ENCODE measurements at regions not wholly inside any gene's neighbourhood (a gene's known extent, or its start where the extent isn't known, plus 50 kb on each side); places are given as distances from the start of the nearest gene placed in this dataset.

DNA sequence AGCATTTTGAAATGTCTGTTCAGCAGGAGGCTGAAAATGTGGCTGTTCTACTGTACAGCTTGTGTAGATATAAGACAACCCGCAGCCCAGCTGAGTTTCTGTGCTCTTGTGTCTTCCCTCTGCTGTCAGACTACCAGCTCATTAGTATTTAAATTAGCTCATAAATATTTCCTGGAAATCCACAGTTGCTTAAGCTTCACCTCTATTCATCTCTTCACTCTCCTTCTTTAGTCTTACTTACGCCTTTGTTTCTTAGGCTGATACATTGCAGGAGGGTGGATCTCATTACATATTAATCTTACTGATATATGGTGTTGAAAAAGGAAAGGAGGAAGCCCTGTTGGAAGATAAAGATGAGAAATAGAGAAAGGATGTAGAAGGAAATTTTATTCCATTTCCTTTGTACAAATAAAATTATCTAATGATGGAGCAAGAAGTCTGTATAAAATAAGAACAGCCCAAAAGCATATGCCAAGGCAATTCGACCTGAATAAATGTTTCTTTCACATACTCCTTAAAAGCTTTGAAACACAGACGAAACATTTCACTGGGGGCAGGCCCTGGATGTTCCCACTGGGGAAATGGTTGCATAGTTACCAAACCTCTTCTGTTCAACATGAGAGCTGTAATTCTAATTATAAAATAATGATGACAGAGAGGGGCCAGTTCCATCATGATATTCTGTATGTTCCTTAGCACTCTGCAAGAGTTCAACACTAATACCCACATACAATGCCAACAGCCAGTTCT is 111.8 kb upstream of the APC start:
- Mint-ChIP-seq H3K27me3 (peaks cover 10 to 57% (median 21%) of the 10 kb centered on the region in 5 donors), H3K9me3 (peaks cover 0 to under 1% (median 0%) of the 10 kb centered on the region in 9 donors), H3K4me3 (no peak overlapping the region), H3K27ac (no peak overlapping the region), H3K36me3 (peaks cover 0 to 3% (median 0%) of the 10 kb centered on the region in 3 donors), H3K4me1 (peaks cover 0 to 2% (median 0%) of the 10 kb centered on the region in 4 donors)
- DNase-seq (no peak), ATAC-seq (no peak)
- POLR2A ChIA-PET = no interaction called here

DNA sequence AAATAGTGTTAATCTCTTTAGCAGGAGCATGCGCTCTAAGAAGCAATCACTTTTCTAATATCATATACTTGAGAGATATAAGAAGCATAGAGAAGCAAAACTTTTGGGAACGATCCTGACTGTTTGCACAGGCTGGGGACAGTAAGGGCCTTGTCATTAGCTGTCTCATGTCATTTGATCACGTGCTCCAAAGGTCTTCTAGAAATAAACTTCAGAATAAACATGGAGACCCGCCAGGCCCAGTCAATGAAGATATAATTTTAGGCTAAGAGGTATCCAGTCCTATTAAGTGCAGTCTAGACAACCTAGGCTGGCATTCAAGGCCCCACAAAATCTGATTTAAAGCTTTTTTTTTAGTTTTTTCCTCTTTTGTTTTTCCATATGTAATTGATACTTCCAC is 111.0 kb upstream of the APC start:
- POLR2A ChIA-PET = no interaction called here
- peaks cover 0 to 8% (median 0%) of the 10 kb centered on the region in 9 donors for H3K9me3 Mint-ChIP-seq
- peaks cover 0 to 2% (median 0%) of the 10 kb centered on the region in 4 donors for H3K4me1 Mint-ChIP-seq
- ATAC-seq = no peak
- peaks cover 10 to 57% (median 21%) of the 10 kb centered on the region in 5 donors for H3K27me3 Mint-ChIP-seq
- H3K27ac Mint-ChIP-seq = no peak overlapping the region
- DNase-seq = no peak
- no peak overlapping the region for H3K4me3 Mint-ChIP-seq
- H3K36me3 Mint-ChIP-seq = peaks cover 0 to 10% (median 0%) of the 10 kb centered on the region in 3 donors

DNA sequence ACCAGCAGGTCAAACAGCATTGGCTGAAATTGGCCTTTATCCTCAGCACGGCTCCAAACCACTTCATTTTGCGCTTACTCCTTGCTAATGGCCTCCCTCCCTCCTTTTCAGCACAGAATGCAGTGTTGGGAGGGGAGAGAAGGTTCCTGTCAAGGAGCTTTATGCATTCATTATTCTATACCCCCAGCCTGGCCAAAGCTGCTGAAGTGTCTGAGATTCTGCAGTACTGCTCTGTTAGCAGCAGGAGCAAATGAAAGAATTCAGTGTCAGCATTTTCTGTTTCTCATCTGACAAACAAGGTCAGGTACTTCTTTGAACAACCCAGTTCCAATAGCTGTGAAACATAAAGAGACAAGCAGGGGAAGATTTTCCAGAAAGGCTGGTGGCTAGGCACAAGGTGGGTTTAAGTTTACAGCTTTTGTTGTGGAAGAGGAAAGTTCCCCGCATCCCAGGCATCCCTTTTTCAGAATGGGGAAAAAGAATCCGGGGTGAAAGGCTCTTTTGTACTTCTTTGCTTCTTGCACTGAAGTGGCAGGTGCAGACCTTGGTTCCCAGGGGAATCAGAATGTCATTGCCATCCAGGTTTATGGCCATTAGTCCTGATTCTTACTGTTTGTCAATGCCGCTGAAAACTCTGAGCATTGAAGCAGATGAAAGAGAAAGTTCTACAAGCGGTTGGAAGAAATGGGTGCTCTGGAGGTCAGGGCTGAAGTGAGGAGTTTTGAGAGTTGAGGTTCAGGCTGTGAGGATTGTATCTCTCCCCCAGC is 109.3 kb upstream of the APC start:
- peaks cover 0 to 2% (median 0%) of the 10 kb centered on the region in 4 donors for H3K4me1 Mint-ChIP-seq
- peaks cover 13 to 50% (median 18%) of the 10 kb centered on the region in 5 donors for H3K27me3 Mint-ChIP-seq
- no peak for ATAC-seq

DNA sequence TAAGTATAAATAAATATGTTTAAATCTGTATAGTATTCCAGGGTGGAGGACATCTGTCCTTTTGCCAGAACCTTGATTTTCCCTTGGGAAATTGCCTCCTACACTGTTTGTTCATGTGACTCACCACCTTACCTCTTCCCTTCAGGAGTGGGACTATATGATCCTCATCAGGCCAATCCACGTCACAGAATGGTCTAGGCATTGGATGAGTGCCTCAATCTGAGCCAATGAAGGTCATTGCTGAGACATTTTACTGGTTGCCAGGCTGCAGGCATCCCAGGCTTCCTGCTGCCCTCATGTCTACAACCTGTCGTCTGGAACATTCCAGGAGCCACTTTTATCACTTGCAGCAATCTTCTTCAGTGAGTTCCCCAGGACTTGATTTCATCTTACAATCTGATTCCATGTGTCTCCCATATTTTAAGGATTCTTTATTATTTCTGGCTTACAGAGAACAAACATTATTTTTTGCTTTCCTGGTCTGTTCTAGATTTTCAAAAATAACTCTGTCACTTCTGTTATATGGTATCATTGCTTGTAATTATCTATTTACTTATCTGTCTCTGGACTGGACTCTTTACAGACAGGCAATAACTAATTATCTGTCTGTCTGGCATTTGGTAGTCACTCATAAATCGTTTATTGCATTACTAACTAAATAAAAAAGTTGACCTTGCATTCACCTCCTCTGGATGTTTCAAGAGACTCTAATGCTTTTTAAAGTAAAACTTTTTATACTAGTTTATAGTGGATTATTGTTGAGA is 107.3 kb upstream of the APC start:
- H3K4me3 Mint-ChIP-seq = no peak overlapping the region
- H3K36me3 Mint-ChIP-seq = peaks cover 0 to 30% (median 6%) of the 10 kb centered on the region in 3 donors
- peaks cover 13 to 37% (median 15%) of the 10 kb centered on the region in 5 donors for H3K27me3 Mint-ChIP-seq
- no peak for DNase-seq
- H3K9me3 Mint-ChIP-seq = peaks cover 0 to 30% (median 5%) of the 10 kb centered on the region in 9 donors
- H3K4me1 Mint-ChIP-seq = peaks cover 0 to 2% (median 0%) of the 10 kb centered on the region in 4 donors
- POLR2A ChIA-PET = no interaction called here
- H3K27ac Mint-ChIP-seq = no peak overlapping the region
- no peak for ATAC-seq

More for the DNA sequence above, 109.3 kb upstream of the APC start:
- POLR2A ChIA-PET = interaction anchor here (0.6 kb wide), 1 partner anchor 620 kb away, joined by 5 read pairs; no protein-coding TSS in a partner anchor
- H3K4me3 Mint-ChIP-seq = no peak overlapping the region
- H3K36me3 Mint-ChIP-seq = peaks cover 0 to 21% (median 4%) of the 10 kb centered on the region in 3 donors
- H3K27ac Mint-ChIP-seq = no peak overlapping the region
- H3K9me3 Mint-ChIP-seq = peaks cover 0 to 25% (median 5%) of the 10 kb centered on the region in 9 donors
- DNase-seq = no peak

DNA sequence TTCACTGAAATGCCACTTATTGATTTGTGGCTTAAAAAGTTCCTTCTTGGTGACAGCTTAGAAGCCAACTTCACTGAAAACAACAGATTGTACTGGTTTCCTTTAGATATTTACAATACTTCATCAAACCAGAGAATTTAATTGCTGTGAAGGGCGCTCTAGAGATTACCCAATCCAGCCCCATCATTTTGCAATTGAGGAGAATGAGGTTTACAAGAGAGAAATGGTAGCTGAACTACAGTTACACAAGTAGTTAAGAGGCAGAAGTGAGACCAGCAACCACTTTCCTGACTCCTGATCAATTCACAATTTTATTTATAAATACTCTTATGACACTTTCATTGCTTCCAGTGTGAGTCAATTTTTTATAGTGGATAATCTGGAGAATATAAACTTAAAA is 103.5 kb upstream of the APC start:
- H3K9me3 Mint-ChIP-seq = peaks cover 0 to 30% (median 5%) of the 10 kb centered on the region in 9 donors
- ATAC-seq = no peak
- peaks cover 12 to 27% (median 15%) of the 10 kb centered on the region in 5 donors for H3K27me3 Mint-ChIP-seq
- POLR2A ChIA-PET = no interaction called here
- H3K4me3 Mint-ChIP-seq = no peak overlapping the region
- peaks cover 0 to 30% (median 6%) of the 10 kb centered on the region in 3 donors for H3K36me3 Mint-ChIP-seq
- no peak for DNase-seq
- no peak overlapping the region for H3K27ac Mint-ChIP-seq
- H3K4me1 Mint-ChIP-seq = peaks cover 0 to 2% (median 0%) of the 10 kb centered on the region in 4 donors

DNA sequence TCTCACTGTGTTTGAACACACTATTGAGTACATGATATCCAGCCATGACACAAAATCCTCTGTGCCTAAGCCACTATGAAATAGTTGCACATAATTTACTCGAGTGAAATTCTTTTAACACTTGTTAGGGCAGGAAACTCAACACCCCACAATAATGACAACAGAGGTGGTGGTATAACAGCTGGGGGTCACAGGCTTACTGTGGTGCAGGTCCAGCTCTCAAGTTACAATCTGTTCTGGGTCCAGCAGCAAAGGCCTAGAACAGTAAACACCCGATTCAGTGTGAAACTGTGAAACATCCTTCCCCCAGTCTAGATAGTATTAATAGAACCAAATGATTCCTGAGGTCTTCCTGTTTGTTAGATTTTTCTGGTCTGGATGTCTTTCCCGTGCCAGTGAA is 102.9 kb upstream of the APC start:
- POLR2A ChIA-PET = no interaction called here

DNA sequence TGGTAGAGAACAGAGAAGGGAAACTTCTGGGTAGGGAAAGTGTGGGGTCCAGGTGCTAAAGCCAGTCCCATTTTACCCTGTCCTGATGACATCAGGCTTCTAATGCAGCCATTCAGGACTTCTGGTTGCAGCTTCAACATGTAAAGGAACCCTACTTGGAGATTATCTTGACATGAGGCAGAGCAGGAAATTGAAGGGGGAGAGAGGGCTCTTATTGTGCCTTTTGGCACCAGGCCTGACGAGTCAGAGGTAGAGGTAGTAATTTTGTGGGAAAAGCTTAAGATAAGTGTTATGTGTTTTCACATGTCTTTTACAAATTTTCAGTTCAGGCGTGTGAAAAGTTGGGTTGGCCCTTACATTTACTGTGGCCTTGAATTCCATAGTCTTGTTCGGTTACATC is 102.4 kb upstream of the APC start:
- DNase-seq (no peak), ATAC-seq (no peak)
- H3K27ac Mint-ChIP-seq = no peak overlapping the region
- POLR2A ChIA-PET = no interaction called here
- peaks cover 0 to 30% (median 6%) of the 10 kb centered on the region in 3 donors for H3K36me3 Mint-ChIP-seq
- peaks cover 0 to 30% (median 5%) of the 10 kb centered on the region in 9 donors for H3K9me3 Mint-ChIP-seq
- H3K27me3 Mint-ChIP-seq = peaks cover 7 to 18% (median 11%) of the 10 kb centered on the region in 5 donors
- H3K4me3 Mint-ChIP-seq = no peak overlapping the region
- H3K4me1 Mint-ChIP-seq = no peaks in the 10 kb centered on the region

More for the DNA sequence above, 102.9 kb upstream of the APC start:
- Mint-ChIP-seq H3K27me3 (peaks cover 8 to 21% (median 15%) of the 10 kb centered on the region in 5 donors), H3K27ac (no peak overlapping the region), H3K9me3 (peaks cover 0 to 30% (median 5%) of the 10 kb centered on the region in 9 donors), H3K4me1 (no peaks in the 10 kb centered on the region), H3K36me3 (peaks cover 0 to 30% (median 6%) of the 10 kb centered on the region in 3 donors), H3K4me3 (no peak overlapping the region)
- ATAC-seq (no peak), DNase-seq (no peak)

DNA sequence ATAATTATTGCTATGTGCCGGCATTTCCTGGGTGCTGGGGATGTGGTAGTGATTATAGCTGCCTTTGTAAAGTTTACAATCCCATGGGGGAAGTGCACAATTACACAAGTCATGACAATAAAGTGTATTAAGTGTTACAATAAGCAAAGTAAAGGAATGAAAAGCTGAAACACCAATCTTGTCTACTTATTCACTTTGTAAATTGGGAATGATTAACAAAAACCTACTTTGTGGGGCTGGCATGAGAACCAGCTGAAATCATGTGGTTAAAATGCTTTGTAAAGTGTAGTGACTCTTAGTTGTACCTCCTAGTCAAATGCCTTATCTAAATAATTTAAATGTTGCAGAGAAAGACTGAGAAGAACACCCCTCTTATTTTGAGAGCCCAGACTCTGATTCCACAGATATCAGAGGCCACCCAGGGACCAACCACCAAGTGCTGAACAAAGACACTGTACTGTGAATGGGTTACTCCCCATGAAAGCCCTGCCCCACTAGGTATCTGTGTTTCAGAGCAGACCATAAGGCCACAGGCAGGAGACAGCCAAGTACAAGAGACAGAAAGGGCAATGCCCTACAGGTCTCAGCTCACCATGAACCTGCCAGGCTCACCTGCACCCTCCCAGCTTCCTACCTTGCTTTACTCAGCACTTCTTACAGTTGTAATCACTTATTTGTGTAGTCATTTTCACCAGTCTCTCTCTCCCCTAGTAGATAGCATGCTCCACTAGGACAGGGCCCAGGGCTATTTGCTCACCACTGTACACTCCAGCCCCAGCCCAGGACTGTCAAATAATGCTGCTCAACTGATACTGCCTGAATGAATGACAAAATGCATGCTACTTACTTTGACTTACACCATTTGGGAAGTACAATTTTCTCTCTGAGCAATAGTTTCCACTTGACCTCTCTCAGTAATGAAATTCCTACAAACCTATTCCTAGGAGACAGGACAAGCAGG is 101.6 kb upstream of the APC start:
- POLR2A ChIA-PET = no interaction called here
- H3K4me3 Mint-ChIP-seq = no peak overlapping the region
- H3K27me3 Mint-ChIP-seq = peaks cover 4 to 10% (median 7%) of the 10 kb centered on the region in 5 donors
- no peak for ATAC-seq
- H3K9me3 Mint-ChIP-seq = peaks cover 0 to 27% (median 5%) of the 10 kb centered on the region in 9 donors
- no peak for DNase-seq
- H3K4me1 Mint-ChIP-seq = no peaks in the 10 kb centered on the region
- H3K27ac Mint-ChIP-seq = no peak overlapping the region
- H3K36me3 Mint-ChIP-seq = peaks cover 0 to 25% (median 6%) of the 10 kb centered on the region in 3 donors

DNA sequence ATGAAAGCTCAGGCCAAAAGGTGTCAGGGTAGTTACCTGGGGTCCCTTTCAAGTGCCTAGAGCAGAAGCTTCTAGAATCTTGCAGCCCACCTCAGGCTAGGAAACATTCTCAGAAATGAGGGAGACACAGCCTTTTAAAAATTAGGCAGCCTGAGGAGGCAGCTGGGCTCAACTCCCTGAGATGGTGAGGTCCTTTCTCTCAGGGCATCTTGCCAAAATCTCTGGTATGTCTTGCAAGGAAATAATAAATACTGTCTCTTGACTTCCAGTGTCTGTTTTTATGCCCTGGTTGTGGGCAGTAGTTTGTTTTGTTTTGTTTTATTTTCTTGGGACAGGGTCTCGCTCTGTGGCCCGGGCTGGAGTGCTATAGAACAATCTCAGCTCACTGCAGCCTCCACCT is 100.9 kb upstream of the APC start:
- H3K4me1 Mint-ChIP-seq = no peaks in the 10 kb centered on the region
- ATAC-seq (no peak), DNase-seq (no peak)
- H3K36me3 Mint-ChIP-seq = peaks cover 0 to 20% (median 6%) of the 10 kb centered on the region in 3 donors
- peaks cover 0 to 21% (median 5%) of the 10 kb centered on the region in 9 donors for H3K9me3 Mint-ChIP-seq
- H3K27ac Mint-ChIP-seq = no peak overlapping the region
- H3K4me3 Mint-ChIP-seq = no peak overlapping the region
- H3K27me3 Mint-ChIP-seq = peaks cover 0 to 9% (median 7%) of the 10 kb centered on the region in 5 donors
- POLR2A ChIA-PET = no interaction called here

DNA sequence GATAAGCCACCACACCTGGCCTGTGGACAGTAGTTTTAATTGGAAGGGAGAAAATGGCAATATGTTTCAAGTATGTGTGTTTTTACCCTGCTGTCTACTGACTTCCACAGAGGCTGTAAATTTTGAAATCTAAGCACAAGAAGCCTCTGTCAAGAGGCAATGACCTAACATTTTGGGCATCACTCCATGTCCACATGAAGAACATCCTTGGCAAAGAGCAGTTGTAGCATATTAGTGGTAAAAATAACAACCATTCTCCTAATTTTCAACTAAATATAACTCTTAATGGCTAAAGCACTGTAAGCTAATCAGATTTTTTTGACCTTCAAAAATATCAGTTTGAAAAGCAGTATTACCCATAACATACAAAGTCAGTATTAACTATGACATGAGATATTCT is 100.3 kb upstream of the APC start:
- no peak for DNase-seq
- Mint-ChIP-seq H3K4me3 (no peak overlapping the region), H3K9me3 (peaks cover 0 to 15% (median 4%) of the 10 kb centered on the region in 9 donors), H3K4me1 (no peaks in the 10 kb centered on the region), H3K27ac (no peak overlapping the region), H3K36me3 (peaks cover 0 to 16% (median 6%) of the 10 kb centered on the region in 3 donors), H3K27me3 (peaks cover 0 to 8% (median 5%) of the 10 kb centered on the region in 5 donors)
- POLR2A ChIA-PET = no interaction called here
- ATAC-seq = no peak

DNA sequence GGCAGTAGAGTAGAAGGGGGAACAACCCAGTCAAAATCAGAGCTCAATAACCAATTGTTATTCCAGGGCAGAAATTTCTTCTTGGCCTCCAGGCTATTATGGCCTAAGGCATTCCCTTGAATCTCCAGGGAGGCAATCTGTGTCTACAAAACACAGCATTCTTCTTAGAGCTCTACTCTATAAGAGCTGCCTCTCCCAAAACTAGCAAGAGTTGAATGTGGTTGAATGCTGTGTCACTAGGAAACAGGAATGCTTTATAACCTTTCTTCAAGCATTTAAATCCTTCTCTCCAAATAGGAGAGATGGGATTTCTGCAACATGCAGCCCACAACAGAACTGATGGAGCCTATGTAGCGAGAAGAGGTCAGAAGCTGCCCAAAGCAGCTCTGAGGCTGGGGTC is 97.1 kb upstream of the APC start:
- POLR2A ChIA-PET = no interaction called here
- ATAC-seq (no peak), DNase-seq (no peak)
- Mint-ChIP-seq H3K4me3 (no peak overlapping the region), H3K27ac (no peak overlapping the region), H3K27me3 (peaks cover 0 to 2% (median 0%) of the 10 kb centered on the region in 5 donors), H3K9me3 (no peaks in the 10 kb centered on the region), H3K36me3 (no peaks in the 10 kb centered on the region), H3K4me1 (no peaks in the 10 kb centered on the region)
